HG03571 (cell line): ENCODE measurements at regions not wholly inside any gene's neighbourhood (a gene's known extent, or its start where the extent isn't known, plus 50 kb on each side); places are given as distances from the start of the nearest gene placed in this dataset.

Experiments
- ATAC-seq: cut with Tn5 transposase; IDR thresholded peaks from one replicate; pipeline ENCODE4 v1.9.1; 2021; ENCODE audit not compliant: unreplicated experiment

GRCh38 chr2:144701259-144701658 lies 181.3 kb upstream of the ZEB2 start:
- ATAC-seq = no peak

GRCh38 chr2:144698156-144698555 lies 178.2 kb upstream of the ZEB2 start:
- no peak for ATAC-seq

- no peak for ATAC-seq
Measured at GRCh38 chr2:144695657-144696056, 175.7 kb upstream of the ZEB2 start.

GRCh38 chr2:144694456-144694855 lies 174.5 kb upstream of the ZEB2 start:
- ATAC-seq = no peak

- ATAC-seq = no peak
Measured at GRCh38 chr2:144693179-144693578, 173.3 kb upstream of the ZEB2 start.

GRCh38 chr2:144692661-144693060 lies 172.7 kb upstream of the ZEB2 start:
- ATAC-seq = no peak

DNA sequence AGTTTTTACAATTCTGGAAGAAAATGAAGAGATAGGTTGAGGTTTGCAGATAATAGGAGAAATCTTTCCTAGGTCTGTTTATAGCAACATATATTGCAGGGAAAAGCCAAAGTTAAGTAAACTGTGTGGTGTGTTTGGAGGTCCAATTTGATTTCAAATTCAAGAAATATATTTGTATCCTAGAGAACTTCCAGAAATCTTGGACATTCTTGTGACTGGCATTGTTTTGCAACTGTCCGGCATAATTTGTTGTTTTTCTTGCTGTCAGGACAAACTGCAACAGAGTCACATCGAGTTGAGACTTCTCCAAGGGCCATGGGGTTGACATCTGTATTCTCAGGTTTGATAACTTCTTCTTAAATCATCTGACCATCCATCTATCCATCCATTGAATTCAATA lies 170.9 kb upstream of the ZEB2 start:
- ATAC-seq = no peak

DNA sequence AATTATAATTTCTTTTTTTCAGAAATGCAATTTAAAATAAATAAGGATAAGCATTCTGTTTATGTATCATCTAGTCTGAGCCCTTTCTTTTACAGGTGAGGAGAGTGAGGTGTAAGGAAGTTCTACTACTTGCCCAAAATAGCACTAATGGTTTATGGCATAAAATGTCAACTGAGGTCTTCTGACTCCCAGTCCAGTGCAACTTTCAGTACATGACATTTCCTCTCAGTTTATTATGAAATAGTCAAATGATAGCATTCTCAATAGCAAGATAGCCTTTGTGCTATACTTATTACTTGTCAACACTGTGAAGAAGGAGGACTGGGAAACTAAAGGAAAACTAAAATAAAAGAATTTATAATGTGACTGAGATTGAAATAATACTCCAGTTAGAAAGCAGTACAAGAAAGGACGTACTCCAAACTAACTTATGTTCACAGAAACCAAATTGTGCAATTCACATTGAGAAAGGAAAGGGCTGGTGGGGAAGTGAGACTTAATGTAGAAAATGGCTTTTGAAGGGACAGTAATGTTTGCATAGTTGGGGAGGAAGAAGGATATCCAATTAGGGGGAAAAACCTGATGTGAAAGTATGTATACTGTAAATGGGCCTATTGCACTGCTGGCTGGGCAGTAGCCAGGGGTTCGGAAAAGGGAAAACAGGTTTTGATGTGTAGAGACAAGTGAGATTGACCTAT lies 166.7 kb upstream of the ZEB2 start:
- no peak for ATAC-seq

DNA sequence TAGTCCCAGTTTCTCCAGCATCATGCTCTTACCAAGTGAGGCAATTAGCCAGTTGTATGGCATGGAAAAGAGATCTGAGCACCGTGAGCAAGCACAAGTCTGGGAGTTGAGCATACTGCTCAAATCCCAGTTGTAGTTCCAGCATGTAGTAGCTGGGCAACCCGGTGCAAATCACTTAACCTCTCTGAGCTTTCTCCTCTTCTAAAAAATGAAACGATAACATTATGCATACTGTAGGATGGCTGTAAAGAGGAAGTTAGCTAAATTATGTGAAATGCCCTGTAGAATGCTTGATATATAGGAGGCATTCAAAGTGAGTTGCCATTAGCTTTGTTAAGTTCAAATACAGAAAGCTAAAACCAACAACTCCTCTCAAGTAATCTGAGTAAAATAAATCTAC lies 164.0 kb upstream of the ZEB2 start:
- ATAC-seq = no peak

DNA sequence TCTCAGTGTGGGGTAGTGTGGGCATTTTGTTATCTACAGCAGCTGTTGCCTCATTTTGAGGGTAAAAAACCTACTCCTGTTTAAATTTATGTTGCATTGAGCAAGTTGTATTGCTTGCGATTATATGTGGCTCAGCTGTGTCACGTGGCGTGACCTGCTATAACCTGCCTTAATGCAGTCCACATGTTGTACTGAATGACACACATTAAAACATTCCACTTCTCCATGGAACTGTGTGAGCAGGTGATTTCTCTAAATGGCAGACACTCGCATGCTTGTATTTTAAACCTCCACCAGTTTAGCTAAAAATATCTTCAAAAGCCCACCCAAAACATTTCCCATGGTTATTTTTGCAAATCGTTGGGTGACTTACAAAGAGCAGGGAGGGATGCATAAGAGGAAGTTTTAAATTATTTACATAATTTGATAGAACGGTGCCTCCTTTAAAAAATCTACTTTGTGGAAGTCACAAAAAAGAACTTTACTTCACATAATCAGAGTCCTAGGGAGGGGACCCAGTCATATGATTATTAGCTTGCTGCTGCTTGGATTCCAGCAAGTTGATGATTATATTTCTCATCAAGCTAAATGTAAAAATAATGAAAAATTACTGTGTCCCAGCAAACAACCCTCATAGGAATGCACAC lies 163.3 kb upstream of the ZEB2 start:
- no peak for ATAC-seq

DNA sequence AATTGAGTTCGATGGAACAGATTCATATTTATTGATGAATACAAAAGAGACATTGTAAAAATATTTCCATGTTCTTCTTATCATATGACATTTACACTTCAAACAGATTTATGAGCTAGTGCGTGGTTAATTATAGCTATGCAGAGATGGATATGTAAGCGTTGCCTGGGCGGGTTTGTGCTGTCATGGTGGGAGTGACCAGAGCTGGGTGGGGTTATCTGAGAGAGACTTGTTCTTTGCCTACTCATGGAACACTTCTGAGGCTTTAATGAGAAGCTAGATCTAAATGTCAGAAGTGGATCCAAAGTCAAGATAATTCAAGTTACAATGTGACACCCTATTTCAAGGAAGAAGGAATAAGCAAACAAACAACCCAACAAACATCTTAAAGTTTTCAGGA lies 162.3 kb upstream of the ZEB2 start:
- no peak for ATAC-seq

- no peak for ATAC-seq
Measured at GRCh38 chr2:144681389-144681788, 161.5 kb upstream of the ZEB2 start.

DNA sequence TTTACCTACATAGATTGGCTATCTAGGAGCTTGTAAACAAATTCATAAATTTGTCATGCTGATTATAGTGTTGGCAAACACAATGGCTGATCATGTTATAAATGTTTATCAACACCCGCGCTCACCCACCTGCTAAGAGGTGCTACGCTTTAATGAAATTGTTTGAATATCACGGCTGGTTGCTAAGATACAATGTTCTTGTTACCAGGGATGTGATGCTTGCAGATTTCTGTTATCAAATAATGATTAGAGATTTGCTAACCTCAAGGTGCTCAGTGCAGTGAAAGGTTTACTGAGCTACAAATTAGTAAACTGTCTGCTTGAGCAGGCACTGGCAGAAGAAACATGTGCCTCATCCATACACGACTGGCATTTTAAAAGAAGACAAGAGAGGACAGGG lies 160.0 kb upstream of the ZEB2 start:
- no peak for ATAC-seq

GRCh38 chr2:144678736-144679135 lies 158.8 kb upstream of the ZEB2 start:
- no peak for ATAC-seq

DNA sequence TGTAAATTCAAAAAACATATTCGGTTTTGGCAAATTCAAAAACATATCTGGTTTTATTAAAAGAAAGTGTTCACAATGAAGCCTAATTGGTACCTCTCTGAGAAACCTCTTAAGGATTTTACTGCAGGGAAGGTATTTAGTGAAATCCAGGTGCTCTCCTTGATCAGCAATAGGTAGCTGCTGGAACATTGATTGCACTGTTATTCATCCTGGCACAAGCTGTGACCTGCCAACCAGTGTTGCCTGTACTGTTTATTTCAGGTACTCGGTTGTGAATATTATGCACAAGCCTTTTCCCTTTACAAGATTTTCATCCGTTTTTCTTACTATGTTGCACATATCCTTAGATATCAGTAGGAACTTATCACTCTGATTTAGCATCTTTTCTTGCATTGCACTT lies 155.8 kb upstream of the ZEB2 start:
- no peak for ATAC-seq

- ATAC-seq = no peak
Measured at GRCh38 chr2:144675331-144675730, 155.4 kb upstream of the ZEB2 start.

GRCh38 chr2:144674071-144674470 lies 154.2 kb upstream of the ZEB2 start:
- no peak for ATAC-seq

- no peak for ATAC-seq
Measured at GRCh38 chr2:144673456-144673855, 153.5 kb upstream of the ZEB2 start.

- ATAC-seq = no peak
Measured at GRCh38 chr2:144671695-144672455, 152.0 kb upstream of the ZEB2 start.

GRCh38 chr2:144670738-144671137 lies 150.8 kb upstream of the ZEB2 start:
- no peak for ATAC-seq

DNA sequence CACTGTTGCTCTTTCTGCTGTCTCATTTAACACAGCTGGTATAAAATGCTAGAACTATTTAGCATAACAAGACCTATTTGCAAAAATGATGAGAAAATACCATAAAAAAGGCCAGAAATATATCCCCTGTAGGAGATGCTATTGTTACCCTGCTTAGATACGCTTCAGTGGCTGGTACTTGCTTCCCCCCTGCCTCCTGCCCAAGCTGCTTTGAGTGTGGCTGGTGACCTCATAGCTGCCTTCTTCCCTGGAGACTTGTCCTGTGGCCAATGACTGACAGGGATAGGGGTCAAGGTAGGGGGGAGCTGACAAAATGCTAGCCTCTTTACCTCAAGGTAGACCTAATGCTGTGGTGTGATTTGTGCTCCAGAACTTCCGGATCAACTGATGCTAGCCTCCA lies 150.2 kb upstream of the ZEB2 start:
- no peak for ATAC-seq
